Astrocyte (in vitro differentiated cells and primary cell): ENCODE measurements at regions not wholly inside any gene's neighbourhood (a gene's known extent, or its start where the extent isn't known, plus 50 kb on each side); places are given as distances from the start of the nearest gene placed in this dataset.
"Not testable (repeated sequence)": the region's sequence is repeated elsewhere in the genome, so short reads cannot be mapped to it uniquely, and the experiment has no call there.

Experiments used
- DNase-seq: peaks from one replicate; pipeline ENCODE4 v3.0.0-alpha.2; 2010; ENCODE audit warnings: low read depth
- FAIRE-seq: peaks from 2 replicates; lab custom pipeline; 2011; peaks lifted over from hg19 to GRCh38; lab: Jason Lieb, UNC
- H2AFZ ChIP-seq: 2 replicates; pipeline ENCODE4 v1.6.0; 2012; ENCODE audit warnings: low read depth, low read length, inconsistent platforms
- H3K27ac ChIP-seq: 2 replicates; pipeline ENCODE4 v1.5.1; 2011; ENCODE audit warnings: low read depth, low read length, inconsistent platforms
- H3K27me3 ChIP-seq: 2 replicates; pipeline ENCODE4 v1.6.0; 2011; ENCODE audit warnings: low read length, inconsistent platforms; ENCODE audit not compliant: insufficient read depth
- H3K36me3 ChIP-seq: 2 replicates; pipeline ENCODE4 v1.5.1; 2011; ENCODE audit warnings: low read length, inconsistent platforms; ENCODE audit not compliant: insufficient read depth
- H3K4me1 ChIP-seq: 2 replicates; pipeline ENCODE4 v1.5.1; 2011; ENCODE audit warnings: low read length, inconsistent platforms; ENCODE audit not compliant: insufficient read depth
- H3K4me2 ChIP-seq: 2 replicates; pipeline ENCODE4 v1.6.0; 2012; ENCODE audit warnings: low read length, inconsistent platforms
- H3K4me3 ChIP-seq: 2 replicates; pipeline ENCODE4 v1.5.1; 2011; ENCODE audit warnings: low read depth, mild to moderate bottlenecking, low read length, inconsistent platforms; ENCODE audit not compliant: insufficient read depth
- H3K79me2 ChIP-seq: 2 replicates; pipeline ENCODE4 v1.6.0; 2012; ENCODE audit warnings: mild to moderate bottlenecking, low read length, inconsistent platforms; ENCODE audit not compliant: insufficient read depth
- H3K9ac ChIP-seq: 2 replicates; pipeline ENCODE4 v1.6.0; 2012; ENCODE audit warnings: mild to moderate bottlenecking, low read length, inconsistent platforms
- H3K9me3 ChIP-seq: 2 replicates; pipeline ENCODE4 v1.5.1; 2012; ENCODE audit warnings: low read depth, mild to moderate bottlenecking, low read length, inconsistent platforms; ENCODE audit not compliant: insufficient read depth
- H4K20me1 ChIP-seq: 2 replicates; pipeline ENCODE4 v1.6.0; 2012; ENCODE audit warnings: low read length, inconsistent platforms; ENCODE audit not compliant: insufficient read depth
- H3K27ac Mint-ChIP-seq: one replicate; pipeline ENCODE4 v1.8.0; 2021; ENCODE audit warnings: mild to moderate bottlenecking, mixed read lengths; ENCODE audit not compliant: unreplicated experiment
- H3K27me3 Mint-ChIP-seq: one replicate; pipeline ENCODE4 v1.8.0; 2021; ENCODE audit warnings: low read depth, mixed read lengths; ENCODE audit not compliant: unreplicated experiment
- H3K36me3 Mint-ChIP-seq: one replicate; pipeline ENCODE4 v1.8.0; 2021; ENCODE audit warnings: low read depth, mixed read lengths; ENCODE audit not compliant: unreplicated experiment
- H3K4me1 Mint-ChIP-seq: one replicate; pipeline ENCODE4 v1.8.0; 2021; ENCODE audit warnings: low read depth, mixed read lengths; ENCODE audit not compliant: unreplicated experiment
- H3K4me3 Mint-ChIP-seq: one replicate; pipeline ENCODE4 v1.8.0; 2021; ENCODE audit warnings: mild to moderate bottlenecking, moderate library complexity, mixed read lengths; ENCODE audit not compliant: unreplicated experiment
- H3K9me3 Mint-ChIP-seq: one replicate; pipeline ENCODE4 v1.8.0; 2021; ENCODE audit warnings: mild to moderate bottlenecking, mixed read lengths; ENCODE audit not compliant: unreplicated experiment
- EZH2 ChIP-seq: IDR thresholded peaks from 2 replicates; pipeline ENCODE4 v1.6.1; 2012; ENCODE audit warnings: mild to moderate bottlenecking, low read length, inconsistent platforms; ENCODE audit not compliant: insufficient read depth
- TF ChIP-seq, protein P1 (sequence below): IDR thresholded peaks from 2 replicates; pipeline ENCODE4 v1.5.1; 2011; ENCODE audit warnings: low read depth, mild to moderate bottlenecking, inconsistent platforms, low read length, moderate library complexity; ENCODE audit not compliant: insufficient read depth

DNA sequence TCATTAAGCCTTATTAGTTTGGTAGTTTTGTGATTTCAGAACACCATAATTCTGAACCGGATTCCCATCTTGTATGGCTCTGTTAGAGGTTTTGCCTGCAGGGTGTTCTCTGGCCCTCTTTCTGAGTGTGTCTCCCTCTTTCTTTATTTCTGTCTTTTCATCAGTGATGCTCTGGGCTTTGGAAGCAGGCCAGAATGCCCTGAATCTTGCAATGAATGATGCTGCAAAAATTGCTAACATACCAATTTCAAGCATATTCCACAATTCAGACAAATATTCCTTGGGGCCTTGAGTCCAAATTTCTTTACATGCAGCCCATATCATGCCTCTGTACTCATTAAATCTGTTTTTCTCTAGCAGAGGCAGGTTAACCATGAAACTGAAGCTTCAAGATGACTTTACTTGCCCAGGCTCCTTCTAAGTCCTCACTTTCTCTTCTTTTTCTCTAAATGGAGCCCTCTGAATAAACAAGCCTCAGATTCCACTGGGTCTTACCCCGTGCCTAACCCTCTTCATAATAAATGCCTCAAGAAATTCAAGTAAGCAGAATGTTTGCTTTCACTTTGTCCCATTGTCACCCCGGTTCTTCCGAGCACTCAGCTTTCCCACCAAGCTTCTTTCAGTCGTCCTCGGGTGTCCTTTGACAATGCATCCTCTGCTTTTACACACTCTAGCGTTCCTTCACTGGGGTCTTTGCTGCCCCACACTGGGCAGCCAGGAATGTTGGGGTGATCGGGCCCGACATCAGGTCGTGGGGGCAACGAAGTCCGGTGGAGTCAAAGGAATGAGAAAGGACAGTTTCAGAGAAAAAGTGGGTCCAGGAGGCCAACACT, 78.8 kb upstream of the SLC38A4 start:
- Histone ChIP-seq H3K9ac (no peak overlapping the region), H2AFZ (no peak overlapping the region), H3K4me3 (no peak overlapping the region), H3K36me3 (no peaks in the 10 kb centered on the region), H3K27me3 (no peaks in the 10 kb centered on the region), H3K9me3 (no peaks in the 10 kb centered on the region), H3K27ac (peak overlapping the region; percentile 50), H3K4me2 (peak overlapping the region; percentile 6), H3K79me2 (no peaks in the 10 kb centered on the region), H4K20me1 (no peaks in the 10 kb centered on the region), H3K4me1 (peaks cover 6% of the 10 kb centered on the region)
- Mint-ChIP-seq H3K36me3 (no peaks in the 10 kb centered on the region), H3K4me1 (peaks cover 21% of the 10 kb centered on the region), H3K27me3 (no peaks in the 10 kb centered on the region), H3K9me3 (peaks cover under 1% of the 10 kb centered on the region), H3K27ac (peak overlapping the region; percentile 95), H3K4me3 (peak overlapping the region; percentile 31)
- TF ChIP-seq, protein P1, sequence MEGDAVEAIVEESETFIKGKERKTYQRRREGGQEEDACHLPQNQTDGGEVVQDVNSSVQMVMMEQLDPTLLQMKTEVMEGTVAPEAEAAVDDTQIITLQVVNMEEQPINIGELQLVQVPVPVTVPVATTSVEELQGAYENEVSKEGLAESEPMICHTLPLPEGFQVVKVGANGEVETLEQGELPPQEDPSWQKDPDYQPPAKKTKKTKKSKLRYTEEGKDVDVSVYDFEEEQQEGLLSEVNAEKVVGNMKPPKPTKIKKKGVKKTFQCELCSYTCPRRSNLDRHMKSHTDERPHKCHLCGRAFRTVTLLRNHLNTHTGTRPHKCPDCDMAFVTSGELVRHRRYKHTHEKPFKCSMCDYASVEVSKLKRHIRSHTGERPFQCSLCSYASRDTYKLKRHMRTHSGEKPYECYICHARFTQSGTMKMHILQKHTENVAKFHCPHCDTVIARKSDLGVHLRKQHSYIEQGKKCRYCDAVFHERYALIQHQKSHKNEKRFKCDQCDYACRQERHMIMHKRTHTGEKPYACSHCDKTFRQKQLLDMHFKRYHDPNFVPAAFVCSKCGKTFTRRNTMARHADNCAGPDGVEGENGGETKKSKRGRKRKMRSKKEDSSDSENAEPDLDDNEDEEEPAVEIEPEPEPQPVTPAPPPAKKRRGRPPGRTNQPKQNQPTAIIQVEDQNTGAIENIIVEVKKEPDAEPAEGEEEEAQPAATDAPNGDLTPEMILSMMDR: no peak
- no peak for TF ChIP-seq EZH2
- FAIRE-seq: no peak
- DNase-seq: no peak

DNA sequence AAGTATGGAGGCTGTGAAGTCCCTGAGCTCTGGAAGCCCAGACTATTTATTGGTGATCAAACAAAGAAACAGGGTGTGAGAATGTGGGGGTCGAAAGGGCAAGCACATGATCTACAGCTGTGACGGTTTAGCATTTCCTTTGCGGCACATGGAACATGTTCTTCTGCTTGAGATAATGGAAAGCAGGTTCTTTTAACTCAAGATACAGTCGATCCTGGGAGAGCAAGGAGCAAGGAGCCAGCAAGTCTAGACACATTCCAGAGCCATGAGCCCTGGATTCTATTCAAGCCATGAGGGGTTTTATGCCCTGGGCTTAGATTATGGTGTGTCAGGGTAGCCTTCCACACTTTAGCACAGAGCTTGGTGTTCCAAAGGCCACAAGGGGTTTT, 79.4 kb upstream of the SLC38A4 start:
- H2AFZ ChIP-seq, H3K36me3 Mint-ChIP-seq, H3K4me3 ChIP-seq, H4K20me1 ChIP-seq, H3K27me3 Mint-ChIP-seq, H3K9ac ChIP-seq, H3K79me2 ChIP-seq, H3K9me3 Mint-ChIP-seq, H3K9me3 ChIP-seq, H3K4me1 ChIP-seq, H3K27me3 ChIP-seq, H3K36me3 ChIP-seq: not testable (repeated sequence)
- FAIRE-seq (peak; percentile 90), DNase-seq (peak; percentile 58)
- peak overlapping the region; percentile 11 for H3K4me3 Mint-ChIP-seq
- peak overlapping the region; percentile 95 for H3K27ac Mint-ChIP-seq
- Histone ChIP-seq H3K4me2 (peak overlapping the region; percentile 6), H3K27ac (peak overlapping the region; percentile 50)
- H3K4me1 Mint-ChIP-seq: peaks cover 21% of the 10 kb centered on the region

DNA sequence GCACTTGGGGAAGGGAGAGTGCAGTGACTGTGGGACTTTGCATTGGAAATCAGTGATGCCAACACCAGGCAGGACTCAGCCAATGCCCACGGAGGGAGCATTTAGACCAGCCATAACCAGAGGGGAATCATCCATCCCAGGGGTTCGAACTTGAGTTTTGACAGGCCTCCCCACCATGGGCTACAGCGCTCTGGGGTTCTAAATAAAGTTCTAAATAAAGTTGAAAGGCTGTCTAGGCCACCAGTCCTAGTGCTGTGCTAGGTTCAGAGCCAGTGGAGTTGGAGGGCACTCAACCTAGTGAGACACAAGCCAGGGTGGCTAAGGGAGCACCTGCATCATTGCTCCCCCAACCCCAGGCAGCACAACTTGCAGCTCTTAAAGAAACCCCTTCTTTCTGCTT, 82.0 kb upstream of the SLC38A4 start:
- H3K27ac Mint-ChIP-seq: no peak overlapping the region
- H3K79me2 ChIP-seq: no peaks in the 10 kb centered on the region
- H3K27ac ChIP-seq: no peak overlapping the region
- H3K9me3 Mint-ChIP-seq: peaks cover 11% of the 10 kb centered on the region
- no peaks in the 10 kb centered on the region for H3K36me3 Mint-ChIP-seq
- TF ChIP-seq, protein P1: no peak
- TF ChIP-seq EZH2: no peak
- no peaks in the 10 kb centered on the region for H4K20me1 ChIP-seq
- H3K27me3 Mint-ChIP-seq: no peaks in the 10 kb centered on the region
- FAIRE-seq (no peak), DNase-seq (no peak)
- H3K9me3 ChIP-seq: no peaks in the 10 kb centered on the region
- no peak overlapping the region for H3K4me2 ChIP-seq
- H3K9ac ChIP-seq: no peak overlapping the region
- H3K27me3 ChIP-seq: no peaks in the 10 kb centered on the region
- H2AFZ ChIP-seq: no peak overlapping the region
- no peaks in the 10 kb centered on the region for H3K36me3 ChIP-seq
- peaks cover 21% of the 10 kb centered on the region for H3K4me1 Mint-ChIP-seq
- H3K4me1 ChIP-seq: peaks cover 6% of the 10 kb centered on the region
- H3K4me3 ChIP-seq: no peak overlapping the region
- H3K4me3 Mint-ChIP-seq: no peak overlapping the region
